H1 (cell line): ENCODE measurements at regions not wholly inside any gene's neighbourhood (a gene's known extent, or its start where the extent isn't known, plus 50 kb on each side); places are given as distances from the start of the nearest gene placed in this dataset.

ENCODE experiments used
- CTCF ChIA-PET: fragments of 300-600 bp; sonication (Branson Sonifier 250); formaldehyde crosslinking; loops from one replicate; lab custom pipeline; 2021; ENCODE audit not compliant: partially characterized antibody; lab: Charles Lee
- POLR2A ChIA-PET: fragments of 300-600 bp; sonication (Branson Sonifier 250); formaldehyde crosslinking; loops from one replicate; lab custom pipeline; 2021; ENCODE audit warnings: inconsistent platforms; ENCODE audit not compliant: partially characterized antibody; lab: Charles Lee
- DNase-seq, 2 experiments: peaks; one replicate each; pipeline versions ENCODE4 v3.0.0 to v3.0.0-alpha.2; 2010 to 2022; ENCODE audit warnings: low spot score in 2 of 2, low read depth in 1 of 2, mixed read lengths in 1 of 2
- FAIRE-seq: peaks from 2 replicates; lab custom pipeline; 2011; peaks lifted over from hg19 to GRCh38; lab: Jason Lieb, UNC
- H2AFZ ChIP-seq: 2 replicates; pipeline ENCODE4 v1.8.1; 2012; ENCODE audit warnings: low read length, inconsistent platforms
- H2AK5ac ChIP-seq: 2 replicates; pipeline ENCODE4 v1.6.1; 2013; ENCODE audit warnings: low read depth, low read length
- H2BK120ac ChIP-seq: replicated peaks from 2 replicates; pipeline ENCODE3; 2013; ENCODE audit warnings: low read depth, low read length, inconsistent platforms
- H2BK12ac ChIP-seq: 2 replicates; pipeline ENCODE4 v1.6.1; 2013; ENCODE audit warnings: low read depth, low read length
- H2BK15ac ChIP-seq: 2 replicates; pipeline ENCODE4 v1.6.1; 2013; ENCODE audit warnings: low read length
- H2BK20ac ChIP-seq: 2 replicates; pipeline ENCODE4 v1.6.1; 2013; ENCODE audit warnings: low read length
- H2BK5ac ChIP-seq: 2 replicates; pipeline ENCODE4 v1.6.1; 2013; ENCODE audit warnings: low read depth, low read length
- H3K14ac ChIP-seq: 2 replicates; pipeline ENCODE4 v1.6.1; 2013; ENCODE audit warnings: inconsistent platforms; ENCODE audit not compliant: insufficient read length
- H3K18ac ChIP-seq: 2 replicates; pipeline ENCODE4 v1.6.1; 2013; ENCODE audit warnings: low read length; ENCODE audit errors: extremely low read depth
- H3K23ac ChIP-seq: 2 replicates; pipeline ENCODE4 v1.6.1; 2013; ENCODE audit warnings: inconsistent platforms; ENCODE audit not compliant: insufficient read length
- H3K23me2 ChIP-seq: 2 replicates; pipeline ENCODE4 v1.6.1; 2013; ENCODE audit warnings: low read depth, low read length
- H3K27ac ChIP-seq: 2 replicates; pipeline ENCODE4 v1.6.1; 2011; ENCODE audit warnings: low read depth, low read length, inconsistent platforms
- H3K27me3 ChIP-seq, 4 experiments: replicated peaks in 1 of 4; 1 replicate in 1 of 4; 2 replicates in 3 of 4; pipeline versions ENCODE4 v1.6.1 to v1.8.1; 2011 to 2013; ENCODE audit warnings: low read length in 3 of 4, mild to moderate bottlenecking in 3 of 4, inconsistent platforms in 2 of 4, mixed read lengths in 2 of 4, moderate library complexity in 1 of 4; ENCODE audit not compliant: control insufficient read depth in 3 of 4, insufficient read depth in 3 of 4; ENCODE audit errors: extremely low read depth in 1 of 4
- H3K36me3 ChIP-seq, 4 experiments: 2 replicates each; pipeline versions ENCODE4 v1.6.1 to v1.8.1; 2011 to 2013; ENCODE audit warnings: mild to moderate bottlenecking in 4 of 4, low read length in 3 of 4, moderate library complexity in 2 of 4, control low read depth in 1 of 4, inconsistent platforms in 1 of 4; ENCODE audit not compliant: insufficient read depth in 4 of 4, control insufficient read depth in 2 of 4
- H3K4ac ChIP-seq: replicated peaks from 2 replicates; pipeline ENCODE3; 2013; ENCODE audit warnings: low read length, low read depth, mixed read lengths, inconsistent platforms; ENCODE audit not compliant: insufficient read length
- H3K4me1 ChIP-seq, 4 experiments: replicated peaks in 1 of 4; 1 replicate in 1 of 4; 2 replicates in 3 of 4; pipeline versions ENCODE4 v1.6.1 to v1.8.1; 2011 to 2013; ENCODE audit warnings: low read length in 3 of 4, inconsistent platforms in 2 of 4, mixed read lengths in 1 of 4; ENCODE audit not compliant: insufficient read depth in 4 of 4, control insufficient read depth in 3 of 4
- H3K4me2 ChIP-seq, 2 experiments: 2 replicates each; pipeline versions ENCODE4 v1.6.1 to v1.8.1; 2011 to 2013; ENCODE audit warnings: low read depth in 2 of 2, low read length in 2 of 2, control low read depth in 1 of 2, inconsistent platforms in 1 of 2, mild to moderate bottlenecking in 1 of 2; ENCODE audit not compliant: insufficient read depth in 1 of 2
- H3K4me3 ChIP-seq, 4 experiments: fragments of 200-600, 300-600 bp in 1 of 4; sonication (generic), shearing (Covaris generic), sonication (Bioruptor Twin) in 1 of 4; 2 replicates each; pipeline versions ENCODE4 v1.5.1 to v1.8.1; 2011 to 2016; ENCODE audit warnings: low read length in 4 of 4, low read depth in 3 of 4, control low read depth in 2 of 4, inconsistent platforms in 2 of 4, mild to moderate bottlenecking in 2 of 4, mixed read lengths in 1 of 4, moderate library complexity in 1 of 4; ENCODE audit not compliant: insufficient read depth in 2 of 4; ENCODE audit errors: extremely low read depth in 1 of 4
- H3K56ac ChIP-seq: replicated peaks from 2 replicates; pipeline ENCODE3; 2013; ENCODE audit warnings: low read depth, mild to moderate bottlenecking, mixed read lengths, low read length, inconsistent platforms; ENCODE audit not compliant: insufficient read length
- H3K79me1 ChIP-seq: 2 replicates; pipeline ENCODE4 v1.6.1; 2013; ENCODE audit warnings: low read depth, low read length, control low read depth
- H3K79me2 ChIP-seq, 2 experiments: 2 replicates each; pipeline versions ENCODE4 v1.6.1 to v1.8.1; 2012 to 2013; ENCODE audit warnings: low read length in 2 of 2, mild to moderate bottlenecking in 2 of 2, inconsistent platforms in 1 of 2; ENCODE audit not compliant: insufficient read depth in 2 of 2, control insufficient read depth in 1 of 2
- H3K9ac ChIP-seq, 4 experiments: replicated peaks in 1 of 4; 1 replicate in 1 of 4; 2 replicates in 3 of 4; pipeline versions ENCODE4 v1.6.1 to v1.8.1; 2011 to 2013; ENCODE audit warnings: low read depth in 3 of 4, low read length in 3 of 4, control low read depth in 2 of 4, mild to moderate bottlenecking in 2 of 4, moderate library complexity in 2 of 4, inconsistent platforms in 1 of 4; ENCODE audit errors: extremely low read depth in 1 of 4
- H3K9me3 ChIP-seq, 2 experiments: 2 replicates each; pipeline versions ENCODE4 v1.6.1 to v1.8.1; 2012 to 2013; ENCODE audit warnings: mild to moderate bottlenecking in 2 of 2, moderate library complexity in 2 of 2, control low read depth in 1 of 2, inconsistent platforms in 1 of 2, low read depth in 1 of 2, low read length in 1 of 2, mixed read lengths in 1 of 2; ENCODE audit not compliant: insufficient read depth in 2 of 2
- H4K20me1 ChIP-seq, 2 experiments: replicated peaks in 1 of 2; 2 replicates each; pipeline versions ENCODE3 to v1.8.1; 2011 to 2013; ENCODE audit warnings: inconsistent platforms in 2 of 2, low read length in 2 of 2, mild to moderate bottlenecking in 1 of 2; ENCODE audit not compliant: insufficient read depth in 2 of 2, control insufficient read depth in 1 of 2
- H4K5ac ChIP-seq: 2 replicates; pipeline ENCODE4 v1.6.1; 2013; ENCODE audit warnings: low read length, low read depth, mixed read lengths, inconsistent platforms; ENCODE audit not compliant: insufficient read length
- H4K8ac ChIP-seq: 2 replicates; pipeline ENCODE4 v1.8.0; 2013; ENCODE audit warnings: mild to moderate bottlenecking, moderate library complexity, low read length, inconsistent platforms; ENCODE audit not compliant: insufficient read depth; ENCODE audit errors: extremely low read depth
- H4K91ac ChIP-seq: replicated peaks from 2 replicates; pipeline ENCODE3; 2013; ENCODE audit warnings: low read length, mixed read lengths, inconsistent platforms; ENCODE audit not compliant: insufficient read length
- ASH2L ChIP-seq: fragments of 200-600, 300-600 bp; sonication (generic); IDR thresholded peaks from one replicate; pipeline ENCODE4 v1.7.1; 2017; ENCODE audit warnings: low read length
- CBX8 ChIP-seq: fragments of 300-800, 300-1000 bp; sonication (generic); IDR thresholded peaks from 2 replicates; pipeline ENCODE4 v1.7.1; 2016; ENCODE audit warnings: low read depth, low read length, borderline replicate concordance
- CTBP2 ChIP-seq: IDR thresholded peaks from 2 replicates; pipeline ENCODE4 v1.7.0; 2011; ENCODE audit warnings: borderline replicate concordance, mild to moderate bottlenecking, moderate library complexity, mixed read lengths, low read length; ENCODE audit not compliant: insufficient read depth, insufficient read length
- EGR1 ChIP-seq: IDR thresholded peaks from 2 replicates; pipeline ENCODE4 v1.6.1; 2011; ENCODE audit warnings: low read depth, low read length, borderline replicate concordance
- SP4 ChIP-seq: IDR thresholded peaks from 2 replicates; pipeline ENCODE4 v1.6.1; 2012; ENCODE audit warnings: low read length, inconsistent platforms
- TBP ChIP-seq: IDR thresholded peaks from 2 replicates; pipeline ENCODE4 v1.6.1; 2011; ENCODE audit warnings: low read depth, low read length, improper control_type of control experiment
- WGBS, 2 experiments: shearing (Covaris generic) in 1 of 2; methylation state at CpG; one replicate each; pipeline versions ENCODE4 v1.1.6 to v1.1.7; 2013 to 2015; ENCODE audit warnings: low lambda C conversion rate in 2 of 2, mixed read lengths in 2 of 2, inconsistent platforms in 1 of 2, low coverage in 1 of 2, missing lambda C conversion rate in 1 of 2; ENCODE audit not compliant: insufficient replicate concordance in 2 of 2, insufficient coverage in 1 of 2, insufficient read length in 1 of 2; ENCODE audit errors: extremely low coverage in 1 of 2, missing lambda C conversion rate in 1 of 2; 5-methylcytosine and 5-hydroxymethylcytosine counted together
- TF ChIP-seq, protein P1 (sequence below): IDR thresholded peaks from 2 replicates; pipeline ENCODE4 v1.6.1; 2011; ENCODE audit warnings: low read depth, mild to moderate bottlenecking, low read length; ENCODE audit not compliant: insufficient read depth

GRCh38 chr2:12305931-12306330 lies 410.8 kb upstream of the TRIB2 start:
- Histone ChIP-seq H3K27ac (no peak overlapping the region), H3K9me3 (no peaks in the 10 kb centered on the region; a peak in 1 of 4 replicates), H3K23me2 (no peaks in the 10 kb centered on the region), H2BK20ac (no peak overlapping the region), H2BK120ac (no peak overlapping the region), H2AFZ (no peak overlapping the region), H4K20me1 (no peaks in the 10 kb centered on the region), H4K5ac (no peak overlapping the region), H2BK15ac (no peak overlapping the region), H4K91ac (no peak overlapping the region), H3K18ac (no peak overlapping the region), H3K4ac (no peak overlapping the region), H2AK5ac (no peak overlapping the region), H3K23ac (no peak overlapping the region), H3K4me3 (no peak overlapping the region), H3K36me3 (no peaks in the 10 kb centered on the region), H3K79me2 (no peaks in the 10 kb centered on the region), H3K4me2 (no peak overlapping the region), H2BK12ac (no peak overlapping the region), H3K79me1 (no peaks in the 10 kb centered on the region), H3K4me1 (peaks cover 0 to 4% (median 0%) of the 10 kb centered on the region in 4 experiments; a peak in 2 of 7 replicates), H3K9ac (no peak overlapping the region), H2BK5ac (no peak overlapping the region), H3K27me3 (no peaks in the 10 kb centered on the region), H4K8ac (no peak overlapping the region), H3K56ac (no peak overlapping the region), H3K14ac (no peak overlapping the region)
- FAIRE-seq (no peak), DNase-seq (no peak)
- CTCF ChIA-PET = interaction anchor here (1.3 to 1.6 kb wide), 2 partner anchors 8 to 10 kb away, joined by 3 to 8 read pairs; no protein-coding TSS in a partner anchor
- POLR2A ChIA-PET = no interaction called here
- no peak for TF ChIP-seq CTBP2
- no peak for TF ChIP-seq ASH2L
- TF ChIP-seq, protein P1, sequence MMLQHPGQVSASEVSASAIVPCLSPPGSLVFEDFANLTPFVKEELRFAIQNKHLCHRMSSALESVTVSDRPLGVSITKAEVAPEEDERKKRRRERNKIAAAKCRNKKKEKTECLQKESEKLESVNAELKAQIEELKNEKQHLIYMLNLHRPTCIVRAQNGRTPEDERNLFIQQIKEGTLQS = no peak
- TF ChIP-seq TBP = no peak
- no peak for TF ChIP-seq EGR1
- TF ChIP-seq CBX8 = no peak
- no peak for TF ChIP-seq SP4
- WGBS, 2 experiments = 92% methylated on average over 2 of the region's 2 CpGs; no CpG with 5 or more reads in 1 of the 2 experiments
